Stomach (tissue), 8 donors: ENCODE measurements at regions not wholly inside any gene's neighbourhood (a gene's known extent, or its start where the extent isn't known, plus 50 kb on each side); places are given as distances from the start of the nearest gene placed in this dataset.

Experiments
- DNase-seq, 2 donors: peaks; one replicate each; pipeline versions ENCODE4 v3.0.0 to v3.0.0-alpha.2; 2013 to 2019
- H3K27ac ChIP-seq, 5 donors: fragments of 200-600 bp in 4 of 5; sonication (generic) in 4 of 5; one replicate each; pipeline ENCODE4 v1.5.1; 2013 to 2019; ENCODE audit warnings: mild to moderate bottlenecking in 1 of 5, moderate library complexity in 1 of 5
- H3K27me3 ChIP-seq, 3 donors: fragments of 200-600 bp; sonication (generic); one replicate each; pipeline ENCODE4 v1.5.1; 2017 to 2019; ENCODE audit warnings: mixed run types in 1 of 3
- H3K36me3 ChIP-seq, 4 donors: fragments of 200-600 bp; sonication (generic); 1 replicate in 3 of 4; 2 replicates in 1 of 4; pipeline ENCODE4 v1.5.1; 2016 to 2019
- H3K4me1 ChIP-seq, 4 donors: fragments of 200-600 bp; sonication (generic); one replicate each; pipeline ENCODE4 v1.5.1; 2016 to 2019
- H3K4me3 ChIP-seq, 4 donors: fragments of 200-600 bp; sonication (generic) in 3 of 4; one replicate each; pipeline ENCODE4 v1.5.1; 2016 to 2019; ENCODE audit warnings: mild to moderate bottlenecking in 1 of 4
- H3K9me3 ChIP-seq, 4 donors: fragments of 200-600 bp; sonication (generic); one replicate each; pipeline ENCODE4 v1.5.1; 2016 to 2019
- EP300 ChIP-seq: sonication (generic); formaldehyde crosslinking; IDR thresholded peaks from one replicate; pipeline ENCODE4 v1.6.1; 2017; ENCODE audit warnings: antibody characterized with exemption
- POLR2A ChIP-seq, 4 donors: fragments of 450-650 bp; IDR thresholded peaks; one replicate each; pipeline ENCODE4 v1.6.1; 2016; ENCODE audit warnings: antibody characterized with exemption in 4 of 4, control low read depth in 2 of 4, mild to moderate bottlenecking in 1 of 4, moderate library complexity in 1 of 4
- POLR2AphosphoS5 ChIP-seq, 3 donors: sonication (generic); formaldehyde crosslinking; IDR thresholded peaks; one replicate each; pipeline ENCODE4 v1.6.1; 2016; ENCODE audit warnings: antibody characterized with exemption in 3 of 3
- WGBS, 5 donors: extraction: QIAGEN DNeasy Blood & Tissue Kit in 3 of 5; methylation state at CpG; one replicate each; pipeline versions ENCODE4 v1.1.5 to v1.1.7; 2013 to 2018; 5-methylcytosine and 5-hydroxymethylcytosine counted together
- intact Hi-C: fragments of 100-400 bp; cut with DNase I; formaldehyde crosslinking; loops from one replicate; pipeline ENCODE4 v1.15.1; 2023; ENCODE audit warnings: low total_unique reads
- TF ChIP-seq, protein P1 (sequence below), 7 experiments: fragments of 450-650 bp in 4 of 7; fragments of 200-600 bp in 3 of 7; sonication (generic) in 3 of 7; IDR thresholded peaks; one replicate each; pipeline ENCODE4 v1.5.1; 2016 to 2019; ENCODE audit warnings: antibody characterized with exemption in 7 of 7, control low read depth in 2 of 7, mild to moderate bottlenecking in 1 of 7
- donor health status: healthy with polysubstance abuse.
- donor health status: Bipolar disorder and iron deficiency.
- donor health status: healthy.

DNA sequence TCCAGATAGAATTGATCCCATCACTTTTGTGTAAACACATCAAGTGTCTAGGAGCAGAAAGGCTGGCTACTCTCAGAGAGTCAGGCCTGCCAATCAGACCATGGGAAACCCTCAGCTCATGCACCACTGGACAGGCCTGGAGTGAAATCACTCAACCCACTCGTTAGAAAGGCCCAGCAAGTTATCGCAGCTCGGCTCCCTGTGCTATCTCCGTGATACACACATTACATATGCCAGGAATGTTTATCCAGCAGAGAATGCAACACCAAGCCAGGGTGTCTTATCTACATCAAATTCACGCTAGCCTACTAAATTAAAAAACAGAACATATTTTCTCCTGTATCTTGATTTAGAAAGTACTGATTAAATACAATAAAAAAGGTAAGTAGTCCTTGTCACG, 232.4 kb upstream of the FOXQ1 start:
- Histone ChIP-seq H3K27me3 (no peaks in the 10 kb centered on the region), H3K36me3 (no peaks in the 10 kb centered on the region), H3K9me3 (no peaks in the 10 kb centered on the region), H3K4me1 (peaks cover 25 to 59% (median 47%) of the 10 kb centered on the region in 4 donors), H3K27ac (peak overlapping the region; percentile 58 to 90 (median 81)), H3K4me3 (peak overlapping the region in 2 of 4 donors; percentile 38 to 39)
- no peak for TF ChIP-seq POLR2A (IDR thresholded peaks at IDR 0.05)
- TF ChIP-seq POLR2AphosphoS5 (IDR thresholded peaks at IDR 0.05), result peak in 2 of 3 donors; percentile 82 to 87
- peak; percentile 70 for DNase-seq
- 23 to 56% (median 49%) methylated on average over 6 of the region's 6 CpGs for WGBS, 5 donors
- intact Hi-C loops, result no loop called here

DNA sequence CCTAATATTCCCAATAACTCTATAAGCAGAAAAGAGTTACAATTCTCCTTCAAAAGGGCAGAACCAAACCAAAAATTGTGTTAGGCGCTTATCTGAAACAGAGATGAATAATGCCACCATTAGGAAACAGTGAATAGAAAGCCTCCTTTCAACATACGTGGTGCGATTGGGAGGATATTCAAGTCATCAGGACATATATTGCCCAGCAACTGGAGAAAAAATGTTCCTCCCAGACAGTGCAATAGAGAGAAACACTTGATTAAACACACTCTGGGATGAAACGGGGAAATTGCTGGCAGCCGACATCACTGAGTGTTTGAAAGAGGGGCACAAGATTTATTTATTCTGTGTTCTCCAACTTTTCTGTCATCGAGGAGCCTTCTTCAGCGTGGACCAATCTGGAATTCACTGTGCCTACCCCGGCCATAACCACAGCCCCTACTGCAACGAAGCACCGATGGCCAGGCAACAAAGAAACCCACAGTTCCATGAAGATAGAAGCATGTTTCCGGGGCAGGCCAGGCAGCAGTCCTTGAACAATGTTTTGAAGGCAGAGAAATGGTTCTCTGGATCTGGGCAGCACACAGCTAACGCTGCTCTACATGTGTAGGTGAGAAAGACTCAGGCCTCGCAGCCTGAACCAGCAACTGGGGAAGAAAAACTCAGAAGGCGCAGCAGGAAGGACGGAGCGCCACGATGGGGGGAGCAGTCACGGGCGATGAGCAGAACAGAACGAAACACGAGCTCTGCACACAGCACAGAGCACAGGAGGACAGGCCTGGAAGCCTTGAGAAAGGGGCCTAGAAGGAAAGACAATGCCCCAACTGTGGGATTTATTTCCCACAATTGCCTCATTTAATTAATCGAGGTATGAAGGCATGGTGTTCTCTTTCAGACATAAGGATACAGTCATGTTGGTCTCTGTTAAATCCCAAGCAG, 234.2 kb upstream of the FOXQ1 start:
- intact Hi-C loops, result no loop called here
- TF ChIP-seq POLR2A (IDR thresholded peaks at IDR 0.05) (no peak), EP300 (no peak)
- TF ChIP-seq, protein P1, sequence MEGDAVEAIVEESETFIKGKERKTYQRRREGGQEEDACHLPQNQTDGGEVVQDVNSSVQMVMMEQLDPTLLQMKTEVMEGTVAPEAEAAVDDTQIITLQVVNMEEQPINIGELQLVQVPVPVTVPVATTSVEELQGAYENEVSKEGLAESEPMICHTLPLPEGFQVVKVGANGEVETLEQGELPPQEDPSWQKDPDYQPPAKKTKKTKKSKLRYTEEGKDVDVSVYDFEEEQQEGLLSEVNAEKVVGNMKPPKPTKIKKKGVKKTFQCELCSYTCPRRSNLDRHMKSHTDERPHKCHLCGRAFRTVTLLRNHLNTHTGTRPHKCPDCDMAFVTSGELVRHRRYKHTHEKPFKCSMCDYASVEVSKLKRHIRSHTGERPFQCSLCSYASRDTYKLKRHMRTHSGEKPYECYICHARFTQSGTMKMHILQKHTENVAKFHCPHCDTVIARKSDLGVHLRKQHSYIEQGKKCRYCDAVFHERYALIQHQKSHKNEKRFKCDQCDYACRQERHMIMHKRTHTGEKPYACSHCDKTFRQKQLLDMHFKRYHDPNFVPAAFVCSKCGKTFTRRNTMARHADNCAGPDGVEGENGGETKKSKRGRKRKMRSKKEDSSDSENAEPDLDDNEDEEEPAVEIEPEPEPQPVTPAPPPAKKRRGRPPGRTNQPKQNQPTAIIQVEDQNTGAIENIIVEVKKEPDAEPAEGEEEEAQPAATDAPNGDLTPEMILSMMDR (IDR thresholded peaks at IDR 0.05), result no peak
- 69 to 81% (median 78%) methylated on average over 22 of the region's 22 CpGs for WGBS, 5 donors
- H3K4me3 ChIP-seq, result no peak overlapping the region
- no peaks in the 10 kb centered on the region for H3K27me3 ChIP-seq
- H3K36me3 ChIP-seq, result no peaks in the 10 kb centered on the region
- H3K4me1 ChIP-seq, result peaks cover 25 to 63% (median 46%) of the 10 kb centered on the region in 4 donors
- DNase-seq, result no peak
- no peaks in the 10 kb centered on the region for H3K9me3 ChIP-seq
- peak overlapping the region; percentile 9 to 90 (median 83) for H3K27ac ChIP-seq

DNA sequence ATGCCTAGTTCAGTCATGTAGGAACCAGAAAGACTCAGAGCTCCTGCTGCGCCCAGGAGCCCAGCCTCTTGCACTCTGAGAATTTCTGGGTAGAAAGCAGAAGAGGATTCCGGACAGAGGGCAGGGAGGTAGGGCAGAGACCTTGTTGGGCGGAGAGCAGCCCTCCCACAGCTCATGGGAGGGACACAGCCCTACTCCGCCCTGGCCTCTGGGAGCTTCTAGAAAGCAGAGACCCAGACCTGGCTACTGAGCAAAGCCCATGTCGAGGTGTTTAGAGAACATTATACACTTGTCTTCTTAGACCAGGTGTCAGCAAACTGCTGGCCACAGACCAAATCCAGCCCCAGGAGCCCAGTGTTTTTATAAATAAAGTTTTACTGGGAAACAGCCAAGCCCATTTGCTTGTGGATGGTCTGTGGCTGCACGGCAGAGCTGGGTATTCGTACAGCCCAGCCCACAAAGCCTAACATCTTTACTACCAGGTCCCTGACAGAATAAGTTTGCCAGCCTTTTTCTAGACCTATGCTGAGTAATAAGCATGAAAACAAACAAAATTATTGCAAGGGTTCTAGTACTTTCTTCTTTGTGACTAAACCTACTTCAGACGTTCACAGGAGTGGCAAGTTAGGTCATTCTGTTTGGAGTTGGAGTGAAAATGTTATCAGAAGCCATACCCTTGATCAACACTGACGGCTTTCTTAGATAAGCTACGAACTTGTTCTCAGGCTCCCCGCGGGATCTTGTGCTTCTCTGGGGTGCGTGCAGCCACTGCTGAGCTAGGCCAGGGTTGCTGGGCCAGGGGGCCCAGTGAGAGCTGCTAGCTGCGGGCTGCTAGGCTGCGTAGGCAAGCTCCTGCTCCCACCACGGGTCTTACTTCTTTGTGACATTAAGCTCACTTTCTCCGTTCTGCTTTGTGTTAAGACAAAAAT, 235.1 kb upstream of the FOXQ1 start:
- Histone ChIP-seq H3K27ac (peak overlapping the region; percentile 81 to 90 (median 88)), H3K4me1 (peaks cover 17 to 54% (median 37%) of the 10 kb centered on the region in 4 donors), H3K27me3 (no peaks in the 10 kb centered on the region), H3K36me3 (no peaks in the 10 kb centered on the region), H3K9me3 (no peaks in the 10 kb centered on the region), H3K4me3 (no peak overlapping the region)
- intact Hi-C loops, result no loop called here
- DNase-seq, result peak; percentile 74 to 89
- TF ChIP-seq, protein P1 (IDR thresholded peaks at IDR 0.05), result no peak
- TF ChIP-seq POLR2A (IDR thresholded peaks at IDR 0.05), result no peak
- TF ChIP-seq POLR2AphosphoS5 (IDR thresholded peaks at IDR 0.05), result peak in 2 of 3 donors; percentile 58 to 69
- WGBS, 5 donors, result 31 to 56% (median 40%) methylated on average over 15 to 17 of the region's 17 CpGs

DNA sequence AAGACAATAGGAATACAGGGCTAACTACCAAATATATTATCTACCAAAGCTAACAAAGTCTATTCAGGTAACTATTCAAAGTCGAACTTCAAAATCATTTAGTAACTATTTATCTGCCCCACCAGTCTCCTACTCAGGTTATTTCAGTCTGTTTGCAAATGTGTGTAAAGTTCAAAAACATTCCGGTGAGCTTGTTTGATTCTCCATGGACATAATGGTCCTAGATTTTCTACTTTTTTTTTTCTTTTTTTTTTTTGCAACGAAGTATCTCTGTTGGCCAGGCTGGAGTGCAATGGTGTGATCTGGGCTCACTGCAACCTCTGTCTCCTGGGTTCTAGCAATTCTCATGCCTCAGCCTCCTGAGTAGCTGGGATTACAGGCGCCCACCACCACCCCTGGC, 236.0 kb upstream of the FOXQ1 start:
- Histone ChIP-seq H3K4me3 (no peak overlapping the region), H3K27ac (peak overlapping the region; percentile 81 to 90 (median 84)), H3K9me3 (no peaks in the 10 kb centered on the region), H3K27me3 (no peaks in the 10 kb centered on the region), H3K36me3 (no peaks in the 10 kb centered on the region), H3K4me1 (peaks cover 17 to 55% (median 33%) of the 10 kb centered on the region in 4 donors)
- DNase-seq, result peak in 1 of 2 donors; percentile 53
- intact Hi-C loops, result no loop called here
- 29 to 63% (median 56%) methylated on average over 4 of the region's 4 CpGs for WGBS, 5 donors
- TF ChIP-seq EP300 (no peak), POLR2A (IDR thresholded peaks at IDR 0.05) (no peak), POLR2AphosphoS5 (IDR thresholded peaks at IDR 0.05) (no peak)
- TF ChIP-seq, protein P1 (IDR thresholded peaks at IDR 0.05), result no peak
